ENCODE measurements at regions not wholly inside any gene's neighbourhood (a gene's known extent, or its start where the extent isn't known, plus 50 kb on each side); places are given as distances from the start of the nearest gene placed in this dataset.

- H3K9me3 ChIP-seq (replicated peaks; ENCODE audit: insufficient read depth, low read length), result no peaks in the 10 kb centered on the region
- H3K4me2 ChIP-seq (ENCODE audit: low read depth, low read length), result no peak overlapping the region
- no peaks in the 10 kb centered on the region for H3K4me1 ChIP-seq (ENCODE audit: low read length)
- DNase-seq, result no peak
- TF ChIP-seq EZH2 (optimal IDR thresholded peaks at IDR 0.05; ENCODE audit: low read depth, low read length), result no peak
- TF ChIP-seq, protein P1, sequence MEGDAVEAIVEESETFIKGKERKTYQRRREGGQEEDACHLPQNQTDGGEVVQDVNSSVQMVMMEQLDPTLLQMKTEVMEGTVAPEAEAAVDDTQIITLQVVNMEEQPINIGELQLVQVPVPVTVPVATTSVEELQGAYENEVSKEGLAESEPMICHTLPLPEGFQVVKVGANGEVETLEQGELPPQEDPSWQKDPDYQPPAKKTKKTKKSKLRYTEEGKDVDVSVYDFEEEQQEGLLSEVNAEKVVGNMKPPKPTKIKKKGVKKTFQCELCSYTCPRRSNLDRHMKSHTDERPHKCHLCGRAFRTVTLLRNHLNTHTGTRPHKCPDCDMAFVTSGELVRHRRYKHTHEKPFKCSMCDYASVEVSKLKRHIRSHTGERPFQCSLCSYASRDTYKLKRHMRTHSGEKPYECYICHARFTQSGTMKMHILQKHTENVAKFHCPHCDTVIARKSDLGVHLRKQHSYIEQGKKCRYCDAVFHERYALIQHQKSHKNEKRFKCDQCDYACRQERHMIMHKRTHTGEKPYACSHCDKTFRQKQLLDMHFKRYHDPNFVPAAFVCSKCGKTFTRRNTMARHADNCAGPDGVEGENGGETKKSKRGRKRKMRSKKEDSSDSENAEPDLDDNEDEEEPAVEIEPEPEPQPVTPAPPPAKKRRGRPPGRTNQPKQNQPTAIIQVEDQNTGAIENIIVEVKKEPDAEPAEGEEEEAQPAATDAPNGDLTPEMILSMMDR (IDR thresholded peaks at IDR 0.05; ENCODE audit: low read length), result no peak
- TF ChIP-seq EZH2phosphoT487 (IDR thresholded peaks at IDR 0.05; ENCODE audit: low read length), result no peak
- H4K20me1 ChIP-seq (ENCODE audit: insufficient read depth, low read length), result no peaks in the 10 kb centered on the region
- H3K79me2 ChIP-seq (ENCODE audit: low read length), result no peaks in the 10 kb centered on the region
- no peak overlapping the region for H3K4me3 ChIP-seq (ENCODE audit: low read length)
- H3K9ac ChIP-seq (ENCODE audit: low read length), result no peak overlapping the region
- no peak overlapping the region for H2AFZ ChIP-seq (ENCODE audit: low read length)
- no peaks in the 10 kb centered on the region for H3K27me3 ChIP-seq (replicated peaks; ENCODE audit: insufficient read depth, low read length)
- H3F3A ChIP-seq (ENCODE audit: insufficient read depth, low read length), result no peaks in the 10 kb centered on the region
- H3K9me2 ChIP-seq (replicated peaks; ENCODE audit: insufficient read depth, low read length), result no peaks in the 10 kb centered on the region
- no peak overlapping the region for H3K27ac ChIP-seq (ENCODE audit: low read length)
- no peaks in the 10 kb centered on the region for H3K36me3 ChIP-seq (replicated peaks; ENCODE audit: insufficient read depth, low read length)
These were observed 143.5 kb upstream of the LNX1 start for GRCh38 chr4:53734584-53735353.

DNA sequence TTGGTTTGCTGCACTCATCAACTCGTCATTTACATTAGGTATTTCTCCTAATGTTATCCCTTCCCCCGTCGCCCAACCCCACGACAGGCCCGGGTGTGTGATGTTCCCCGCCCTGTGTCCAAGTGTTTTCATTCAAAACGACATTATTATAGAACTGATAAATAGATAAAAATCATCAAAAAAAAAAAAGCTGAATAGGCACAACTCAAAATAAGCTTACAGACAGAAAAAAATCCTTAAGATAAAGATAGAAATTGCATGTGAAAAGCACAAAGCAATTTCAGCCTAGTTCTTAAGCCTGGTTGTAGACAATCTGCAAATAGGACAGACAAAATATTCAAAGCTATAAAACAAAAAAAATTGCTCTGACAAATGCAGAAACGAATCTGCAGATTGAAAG lies 142.9 kb upstream of the LNX1 start:
- Histone ChIP-seq H3K4me2 (ENCODE audit: low read depth, low read length) (no peak overlapping the region), H2AFZ (ENCODE audit: low read length) (no peak overlapping the region), H3K9ac (ENCODE audit: low read length) (no peak overlapping the region), H3K27ac (ENCODE audit: low read length) (no peak overlapping the region), H3K27me3 (replicated peaks; ENCODE audit: insufficient read depth, low read length) (no peaks in the 10 kb centered on the region), H3K4me3 (ENCODE audit: low read length) (no peak overlapping the region), H3K36me3 (replicated peaks; ENCODE audit: insufficient read depth, low read length) (no peaks in the 10 kb centered on the region), H3K4me1 (ENCODE audit: low read length) (no peaks in the 10 kb centered on the region), H4K20me1 (ENCODE audit: insufficient read depth, low read length) (no peaks in the 10 kb centered on the region), H3K9me3 (replicated peaks; ENCODE audit: insufficient read depth, low read length) (no peaks in the 10 kb centered on the region), H3F3A (ENCODE audit: insufficient read depth, low read length) (no peaks in the 10 kb centered on the region), H3K79me2 (ENCODE audit: low read length) (no peaks in the 10 kb centered on the region), H3K9me2 (replicated peaks; ENCODE audit: insufficient read depth, low read length) (no peaks in the 10 kb centered on the region)
- DNase-seq, result no peak
- TF ChIP-seq, protein P1 (IDR thresholded peaks at IDR 0.05; ENCODE audit: low read length), result no peak
- TF ChIP-seq EZH2 (optimal IDR thresholded peaks at IDR 0.05; ENCODE audit: low read depth, low read length) (no peak), EZH2phosphoT487 (IDR thresholded peaks at IDR 0.05; ENCODE audit: low read length) (no peak)

- Histone ChIP-seq H2AFZ (ENCODE audit: low read length) (no peak overlapping the region), H3K79me2 (ENCODE audit: low read length) (no peaks in the 10 kb centered on the region), H3K4me3 (ENCODE audit: low read length) (no peak overlapping the region), H3K9me3 (replicated peaks; ENCODE audit: insufficient read depth, low read length) (no peaks in the 10 kb centered on the region), H3K27me3 (replicated peaks; ENCODE audit: insufficient read depth, low read length) (no peaks in the 10 kb centered on the region), H3K9me2 (replicated peaks; ENCODE audit: insufficient read depth, low read length) (no peaks in the 10 kb centered on the region), H3K36me3 (replicated peaks; ENCODE audit: insufficient read depth, low read length) (no peaks in the 10 kb centered on the region), H3F3A (ENCODE audit: insufficient read depth, low read length) (no peaks in the 10 kb centered on the region), H3K4me2 (ENCODE audit: low read depth, low read length) (no peak overlapping the region), H3K9ac (ENCODE audit: low read length) (no peak overlapping the region), H3K27ac (ENCODE audit: low read length) (no peak overlapping the region), H4K20me1 (ENCODE audit: insufficient read depth, low read length) (no peaks in the 10 kb centered on the region), H3K4me1 (ENCODE audit: low read length) (no peaks in the 10 kb centered on the region)
- no peak for TF ChIP-seq EZH2 (optimal IDR thresholded peaks at IDR 0.05; ENCODE audit: low read depth, low read length)
- TF ChIP-seq, protein P1 (IDR thresholded peaks at IDR 0.05; ENCODE audit: low read length), result no peak
- no peak for TF ChIP-seq EZH2phosphoT487 (IDR thresholded peaks at IDR 0.05; ENCODE audit: low read length)
- DNase-seq, result no peak
These were observed 141.4 kb upstream of the LNX1 start for GRCh38 chr4:53732661-53733060.
